Neural progenitor cell (in vitro differentiated cells): ENCODE measurements at regions not wholly inside any gene's neighbourhood (a gene's known extent, or its start where the extent isn't known, plus 50 kb on each side); places are given as distances from the start of the nearest gene placed in this dataset.

Source experiments
- EZH2 ChIP-seq: fragments of 200-600 bp; sonication (generic); IDR thresholded peaks from 2 replicates; pipeline ENCODE4 v1.6.1; 2017; ENCODE audit warnings: antibody characterized with exemption, mild to moderate bottlenecking, moderate library complexity
- TF ChIP-seq, protein P1 (sequence below): fragments of 200-600 bp; sonication (generic); IDR thresholded peaks from 2 replicates; pipeline ENCODE4 v1.5.1; 2017; ENCODE audit warnings: antibody characterized with exemption, mild to moderate bottlenecking

DNA sequence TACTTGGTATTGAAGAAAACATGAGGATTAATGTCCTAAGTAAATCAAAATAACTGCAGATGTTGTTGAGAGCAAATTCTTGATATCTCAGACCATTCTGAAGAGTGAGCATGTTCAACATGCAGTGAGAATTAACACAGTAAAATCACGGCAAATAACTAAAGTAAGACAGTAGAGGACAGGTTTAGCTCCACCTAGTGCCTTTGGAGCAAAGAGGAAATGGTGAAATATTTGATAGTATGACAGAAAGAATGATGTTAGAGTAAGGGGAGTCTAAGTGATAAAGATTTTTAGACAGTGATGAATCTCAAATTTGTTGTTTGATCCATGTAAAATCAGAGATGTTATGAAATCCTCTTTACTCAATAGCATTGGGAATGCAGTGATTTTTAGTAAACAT is 424.2 kb downstream of the TMEM161B start:
- TF ChIP-seq, protein P1, sequence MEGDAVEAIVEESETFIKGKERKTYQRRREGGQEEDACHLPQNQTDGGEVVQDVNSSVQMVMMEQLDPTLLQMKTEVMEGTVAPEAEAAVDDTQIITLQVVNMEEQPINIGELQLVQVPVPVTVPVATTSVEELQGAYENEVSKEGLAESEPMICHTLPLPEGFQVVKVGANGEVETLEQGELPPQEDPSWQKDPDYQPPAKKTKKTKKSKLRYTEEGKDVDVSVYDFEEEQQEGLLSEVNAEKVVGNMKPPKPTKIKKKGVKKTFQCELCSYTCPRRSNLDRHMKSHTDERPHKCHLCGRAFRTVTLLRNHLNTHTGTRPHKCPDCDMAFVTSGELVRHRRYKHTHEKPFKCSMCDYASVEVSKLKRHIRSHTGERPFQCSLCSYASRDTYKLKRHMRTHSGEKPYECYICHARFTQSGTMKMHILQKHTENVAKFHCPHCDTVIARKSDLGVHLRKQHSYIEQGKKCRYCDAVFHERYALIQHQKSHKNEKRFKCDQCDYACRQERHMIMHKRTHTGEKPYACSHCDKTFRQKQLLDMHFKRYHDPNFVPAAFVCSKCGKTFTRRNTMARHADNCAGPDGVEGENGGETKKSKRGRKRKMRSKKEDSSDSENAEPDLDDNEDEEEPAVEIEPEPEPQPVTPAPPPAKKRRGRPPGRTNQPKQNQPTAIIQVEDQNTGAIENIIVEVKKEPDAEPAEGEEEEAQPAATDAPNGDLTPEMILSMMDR: no peak
- no peak for TF ChIP-seq EZH2
